Lower leg skin (tissue), 3 donors: ENCODE measurements at regions not wholly inside any gene's neighbourhood (a gene's known extent, or its start where the extent isn't known, plus 50 kb on each side); places are given as distances from the start of the nearest gene placed in this dataset.

Experiments
- CTCF ChIP-seq, 3 donors: fragments of 450-650 bp; IDR thresholded peaks; one replicate each; pipeline ENCODE4 v1.5.1; 2016; ENCODE audit warnings: antibody characterized with exemption in 3 of 3, mild to moderate bottlenecking in 3 of 3, moderate library complexity in 2 of 3
- POLR2A ChIP-seq, 2 donors: fragments of 450-650 bp; IDR thresholded peaks; one replicate each; pipeline ENCODE4 v1.6.1; 2016 to 2017; ENCODE audit warnings: antibody characterized with exemption in 2 of 2, mild to moderate bottlenecking in 1 of 2, moderate library complexity in 1 of 2

DNA sequence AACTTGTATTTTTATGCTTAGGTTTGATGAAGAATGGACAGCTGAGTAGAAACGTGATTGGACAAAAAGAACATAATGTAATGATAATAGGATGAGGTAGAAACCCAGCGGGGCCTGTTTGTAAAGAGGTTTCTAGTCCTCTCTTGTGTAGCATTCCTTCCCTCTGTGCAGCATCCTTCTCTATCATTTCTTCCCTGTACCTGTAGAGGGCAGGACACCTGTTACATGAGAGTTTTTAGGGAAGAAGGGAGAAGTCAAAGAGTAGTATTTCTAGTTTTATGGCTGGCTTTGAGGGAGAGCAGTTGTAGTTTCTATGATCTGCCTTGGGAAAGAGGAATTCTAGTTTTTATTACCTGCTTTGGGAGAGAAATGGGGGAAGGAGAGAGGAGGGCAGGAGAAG lies 162.1 kb upstream of the FST start:
- TF ChIP-seq CTCF (IDR thresholded peaks at IDR 0.05): no peak
- no peak for TF ChIP-seq POLR2A (IDR thresholded peaks at IDR 0.05)
